ENCODE measurements at regions not wholly inside any gene's neighbourhood (a gene's known extent, or its start where the extent isn't known, plus 50 kb on each side); places are given as distances from the start of the nearest gene placed in this dataset.

- H3K4me3 ChIP-seq (ENCODE audit: low read depth, low read length): no peak overlapping the region
- Mint-ChIP-seq H3K9me3 (no peaks in the 10 kb centered on the region), H3K4me3 (no peak overlapping the region), H3K36me3 (no peaks in the 10 kb centered on the region), H3K27ac (no peak overlapping the region), H3K27me3 (peaks cover 14% of the 10 kb centered on the region), H3K4me1 (no peaks in the 10 kb centered on the region)
- H3K27me3 ChIP-seq (ENCODE audit: control insufficient read depth, insufficient read depth, low read length): no peaks in the 10 kb centered on the region
- H3K36me3 ChIP-seq (ENCODE audit: control insufficient read depth, insufficient read depth, low read length): no peaks in the 10 kb centered on the region
- no peak overlapping the region for H3K27ac ChIP-seq (ENCODE audit: insufficient read depth, low read length, poor library complexity, severe bottlenecking)
- no peak for ATAC-seq (ENCODE audit: low read depth in 2 of 2)
- H3K4me1 ChIP-seq (ENCODE audit: control insufficient read depth, insufficient read depth, low read length, poor library complexity, severe bottlenecking): no peaks in the 10 kb centered on the region
- DNase-seq: no peak
- H3K9me3 ChIP-seq (ENCODE audit: control insufficient read depth in 2 of 2, low read length in 2 of 2): no peaks in the 10 kb centered on the region
These were observed 55.2 kb downstream of the RPL22L1 start for GRCh38 chr3:170814822-170815221.

DNA sequence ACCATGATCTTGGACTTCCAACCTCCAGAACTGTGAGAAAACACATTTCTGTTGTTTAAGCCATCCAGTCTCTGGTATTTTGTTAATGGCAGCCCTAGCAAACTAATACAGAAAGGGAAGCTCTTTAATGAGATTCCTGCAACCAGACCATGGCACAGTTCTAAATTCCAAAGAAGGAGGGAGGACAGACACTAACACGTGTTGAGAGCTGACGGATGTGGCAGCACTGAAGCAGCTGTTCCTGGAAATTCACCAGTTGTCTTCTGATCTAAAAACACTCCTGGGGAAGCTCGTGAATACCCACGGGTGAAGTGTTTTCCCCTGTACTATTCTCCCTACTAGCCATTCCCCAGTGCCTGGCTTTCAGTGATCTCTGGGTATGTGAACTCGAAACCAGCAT lies 56.7 kb downstream of the RPL22L1 start:
- ATAC-seq (ENCODE audit: low read depth in 2 of 2): no peak
- H3K4me1 Mint-ChIP-seq: no peaks in the 10 kb centered on the region
- H3K4me3 Mint-ChIP-seq: no peak overlapping the region

DNA sequence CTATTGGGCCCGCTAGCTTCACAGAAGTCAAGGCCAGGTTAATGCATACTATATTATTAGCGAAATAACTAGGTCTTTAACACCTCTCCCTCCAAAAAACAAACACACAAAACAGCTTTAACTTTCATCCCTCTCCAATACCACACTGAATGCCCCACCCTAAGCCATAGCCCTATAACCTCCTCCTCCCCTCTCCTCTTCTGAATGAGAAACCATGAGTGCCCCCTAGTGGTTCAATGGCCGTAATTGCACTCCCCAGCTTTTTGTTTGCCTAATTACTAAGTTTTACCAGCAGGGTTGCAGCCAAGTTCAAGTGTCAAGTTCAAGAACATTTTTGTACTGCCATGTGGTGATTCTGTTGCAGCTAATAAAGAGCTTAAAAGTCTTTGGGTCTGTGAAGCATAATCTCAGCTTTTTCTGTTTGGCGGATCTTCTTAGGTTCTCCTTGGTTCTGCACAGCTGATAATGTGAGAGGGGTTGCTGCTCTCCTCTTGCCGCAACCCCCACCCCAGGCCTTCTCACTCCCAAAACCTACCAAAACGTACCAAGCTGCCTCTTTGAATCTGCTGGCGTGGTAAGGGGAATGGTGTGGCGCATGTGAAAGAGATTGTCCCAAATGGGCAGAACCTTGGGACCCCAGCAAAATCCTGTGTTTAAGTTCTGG lies 57.9 kb downstream of the RPL22L1 start:
- Histone ChIP-seq H3K4me1 (ENCODE audit: control insufficient read depth, insufficient read depth, low read length, poor library complexity, severe bottlenecking) (no peaks in the 10 kb centered on the region), H3K27ac (ENCODE audit: insufficient read depth, low read length, poor library complexity, severe bottlenecking) (no peak overlapping the region), H3K4me3 (ENCODE audit: low read depth, low read length) (no peak overlapping the region), H3K9me3 (ENCODE audit: control insufficient read depth in 2 of 2, low read length in 2 of 2) (no peaks in the 10 kb centered on the region), H3K27me3 (ENCODE audit: control insufficient read depth, insufficient read depth, low read length) (no peaks in the 10 kb centered on the region), H3K36me3 (ENCODE audit: control insufficient read depth, insufficient read depth, low read length) (no peaks in the 10 kb centered on the region)
- H3K4me3 Mint-ChIP-seq: no peak overlapping the region
- no peaks in the 10 kb centered on the region for H3K36me3 Mint-ChIP-seq
- H3K27ac Mint-ChIP-seq: peak overlapping the region in 1 of 3 donors; percentile 53
- DNase-seq (peak; percentile 40 to 82 (median 69)), ATAC-seq (ENCODE audit: low read depth in 2 of 2) (peak; percentile 73)
- peaks cover 14% of the 10 kb centered on the region for H3K27me3 Mint-ChIP-seq
- H3K4me1 Mint-ChIP-seq: no peaks in the 10 kb centered on the region
- no peaks in the 10 kb centered on the region for H3K9me3 Mint-ChIP-seq

More for the DNA sequence above, 56.7 kb downstream of the RPL22L1 start:
- H3K9me3 ChIP-seq (ENCODE audit: control insufficient read depth in 2 of 2, low read length in 2 of 2): no peaks in the 10 kb centered on the region
- no peaks in the 10 kb centered on the region for H3K9me3 Mint-ChIP-seq
- H3K27me3 Mint-ChIP-seq: peaks cover 13% of the 10 kb centered on the region
- no peak overlapping the region for H3K4me3 ChIP-seq (ENCODE audit: low read depth, low read length)
- H3K4me1 ChIP-seq (ENCODE audit: control insufficient read depth, insufficient read depth, low read length, poor library complexity, severe bottlenecking): no peaks in the 10 kb centered on the region
- no peaks in the 10 kb centered on the region for H3K27me3 ChIP-seq (ENCODE audit: control insufficient read depth, insufficient read depth, low read length)
- no peak overlapping the region for H3K27ac Mint-ChIP-seq
- H3K36me3 ChIP-seq (ENCODE audit: control insufficient read depth, insufficient read depth, low read length): no peaks in the 10 kb centered on the region
- no peaks in the 10 kb centered on the region for H3K36me3 Mint-ChIP-seq
- no peak overlapping the region for H3K27ac ChIP-seq (ENCODE audit: insufficient read depth, low read length, poor library complexity, severe bottlenecking)
- DNase-seq: no peak

DNA sequence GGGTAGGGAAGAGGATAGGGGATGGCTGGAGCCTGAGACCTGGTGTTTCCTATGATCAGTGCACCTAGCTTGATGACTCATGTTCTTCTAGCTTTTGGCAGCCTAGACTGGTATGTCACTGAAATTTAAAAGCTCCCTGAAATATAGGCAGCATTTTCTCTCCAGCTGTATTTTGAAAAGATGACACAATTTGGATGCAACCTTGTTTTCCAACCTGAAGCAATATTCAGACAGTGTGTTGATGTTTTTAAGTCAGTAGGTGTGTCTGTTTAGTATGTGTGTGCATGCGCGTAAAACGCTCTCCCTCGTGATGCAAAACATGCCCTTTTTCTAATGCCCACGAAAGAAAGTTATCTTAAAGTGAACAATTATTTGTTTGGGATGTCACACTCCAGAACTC lies 58.5 kb downstream of the RPL22L1 start:
- no peaks in the 10 kb centered on the region for H3K36me3 ChIP-seq (ENCODE audit: control insufficient read depth, insufficient read depth, low read length)
- Mint-ChIP-seq H3K27me3 (peaks cover 19% of the 10 kb centered on the region), H3K9me3 (no peaks in the 10 kb centered on the region), H3K4me3 (no peak overlapping the region), H3K36me3 (no peaks in the 10 kb centered on the region), H3K4me1 (no peaks in the 10 kb centered on the region), H3K27ac (no peak overlapping the region)
- H3K27me3 ChIP-seq (ENCODE audit: control insufficient read depth, insufficient read depth, low read length): no peaks in the 10 kb centered on the region
- DNase-seq (no peak), ATAC-seq (ENCODE audit: low read depth in 2 of 2) (no peak)
- H3K9me3 ChIP-seq (ENCODE audit: control insufficient read depth in 2 of 2, low read length in 2 of 2): no peaks in the 10 kb centered on the region
- H3K4me3 ChIP-seq (ENCODE audit: low read depth, low read length): no peak overlapping the region
- H3K27ac ChIP-seq (ENCODE audit: insufficient read depth, low read length, poor library complexity, severe bottlenecking): no peak overlapping the region
- H3K4me1 ChIP-seq (ENCODE audit: control insufficient read depth, insufficient read depth, low read length, poor library complexity, severe bottlenecking): no peaks in the 10 kb centered on the region

DNA sequence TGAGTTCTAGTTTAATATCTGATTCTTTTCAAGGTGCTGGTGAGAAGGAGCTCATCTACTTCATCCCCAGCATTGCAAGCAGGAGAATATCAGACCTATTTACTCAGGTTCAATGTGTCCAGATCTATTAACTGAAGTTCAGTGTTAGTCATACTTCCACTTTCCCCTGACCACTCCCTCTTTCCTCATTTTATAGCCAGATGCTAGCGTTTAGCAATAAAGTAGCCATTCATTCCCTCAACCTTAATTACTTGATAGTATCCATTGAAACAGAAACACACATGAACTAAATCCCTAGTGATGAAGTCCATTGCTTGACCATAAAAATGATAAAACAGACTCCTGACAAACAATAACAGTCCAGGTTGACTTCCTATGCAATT lies 60.0 kb downstream of the RPL22L1 start:
- Histone ChIP-seq H3K4me1 (ENCODE audit: control insufficient read depth, insufficient read depth, low read length, poor library complexity, severe bottlenecking) (no peaks in the 10 kb centered on the region), H3K4me3 (ENCODE audit: low read depth, low read length) (no peak overlapping the region), H3K27me3 (ENCODE audit: control insufficient read depth, insufficient read depth, low read length) (no peaks in the 10 kb centered on the region), H3K27ac (ENCODE audit: insufficient read depth, low read length, poor library complexity, severe bottlenecking) (no peak overlapping the region), H3K9me3 (ENCODE audit: control insufficient read depth in 2 of 2, low read length in 2 of 2) (no peaks in the 10 kb centered on the region), H3K36me3 (ENCODE audit: control insufficient read depth, insufficient read depth, low read length) (no peaks in the 10 kb centered on the region)
- Mint-ChIP-seq H3K27ac (no peak overlapping the region), H3K36me3 (no peaks in the 10 kb centered on the region), H3K4me1 (no peaks in the 10 kb centered on the region), H3K27me3 (peaks cover 17% of the 10 kb centered on the region), H3K9me3 (no peaks in the 10 kb centered on the region), H3K4me3 (no peak overlapping the region)
- DNase-seq (no peak), ATAC-seq (ENCODE audit: low read depth in 2 of 2) (no peak)

DNA sequence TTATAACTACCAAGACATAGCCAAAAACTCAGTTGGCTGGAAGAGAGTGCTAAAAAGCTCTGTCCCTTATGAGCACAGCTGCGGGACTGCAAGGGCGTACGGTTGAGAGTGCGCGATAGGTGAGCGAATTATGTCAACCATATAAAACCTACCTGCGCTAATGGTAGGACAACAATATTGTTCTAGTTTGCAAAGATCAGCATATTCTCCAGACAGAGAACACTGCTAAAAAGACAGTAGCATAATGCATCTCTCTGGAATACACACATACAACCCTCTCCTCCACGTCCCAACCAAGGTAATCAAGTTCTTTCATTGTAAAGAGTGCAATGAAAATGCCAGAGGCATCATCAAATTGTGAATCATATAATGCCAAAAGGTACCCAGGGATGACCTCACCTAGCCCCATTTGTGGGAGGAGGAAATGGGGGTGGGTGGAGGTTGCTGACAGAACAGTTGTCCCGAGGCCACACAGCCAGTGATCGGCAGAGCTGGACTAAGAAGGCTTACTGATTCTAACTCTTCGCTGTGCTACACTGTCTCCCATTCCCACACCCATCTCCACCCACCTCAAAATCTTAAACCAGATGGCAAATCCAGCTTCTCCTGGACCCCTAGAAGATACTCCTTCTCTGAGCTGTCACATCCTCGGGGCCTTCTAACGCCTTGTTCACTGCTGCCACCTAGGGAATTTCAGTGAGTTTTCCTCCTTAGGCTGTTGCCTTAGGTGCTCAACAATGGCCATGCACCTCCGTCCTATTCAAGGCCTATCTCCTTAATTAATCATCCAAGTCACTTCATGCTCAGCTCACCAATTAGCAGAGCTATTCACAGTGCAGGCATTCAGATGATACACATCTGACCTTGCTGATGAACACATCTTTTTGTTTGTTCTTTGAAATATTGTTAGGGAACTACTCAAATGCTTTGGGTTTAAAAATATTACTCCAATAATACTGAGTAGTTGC lies 60.7 kb downstream of the RPL22L1 start:
- no peaks in the 10 kb centered on the region for H3K4me1 Mint-ChIP-seq
- Histone ChIP-seq H3K4me3 (ENCODE audit: low read depth, low read length) (no peak overlapping the region), H3K36me3 (ENCODE audit: control insufficient read depth, insufficient read depth, low read length) (no peaks in the 10 kb centered on the region), H3K4me1 (ENCODE audit: control insufficient read depth, insufficient read depth, low read length, poor library complexity, severe bottlenecking) (no peaks in the 10 kb centered on the region), H3K27me3 (ENCODE audit: control insufficient read depth, insufficient read depth, low read length) (no peaks in the 10 kb centered on the region), H3K27ac (ENCODE audit: insufficient read depth, low read length, poor library complexity, severe bottlenecking) (no peak overlapping the region), H3K9me3 (ENCODE audit: control insufficient read depth in 2 of 2, low read length in 2 of 2) (no peaks in the 10 kb centered on the region)
- peaks cover 10% of the 10 kb centered on the region for H3K27me3 Mint-ChIP-seq
- no peak overlapping the region for H3K27ac Mint-ChIP-seq
- H3K9me3 Mint-ChIP-seq: no peaks in the 10 kb centered on the region
- H3K4me3 Mint-ChIP-seq: no peak overlapping the region
- ATAC-seq (ENCODE audit: low read depth in 2 of 2): no peak
- DNase-seq: peak in 1 of 3 donors; percentile 9
- no peaks in the 10 kb centered on the region for H3K36me3 Mint-ChIP-seq

GRCh38 chr3:170808041-170808440 lies 62.0 kb downstream of the RPL22L1 start:
- H3K4me1 Mint-ChIP-seq: no peaks in the 10 kb centered on the region
- no peak for DNase-seq
- no peak overlapping the region for H3K4me3 Mint-ChIP-seq
- no peaks in the 10 kb centered on the region for H3K36me3 Mint-ChIP-seq
- H3K27ac Mint-ChIP-seq: no peak overlapping the region
- Histone ChIP-seq H3K27ac (ENCODE audit: insufficient read depth, low read length, poor library complexity, severe bottlenecking) (no peak overlapping the region), H3K4me1 (ENCODE audit: control insufficient read depth, insufficient read depth, low read length, poor library complexity, severe bottlenecking) (no peaks in the 10 kb centered on the region), H3K27me3 (ENCODE audit: control insufficient read depth, insufficient read depth, low read length) (peaks cover 1% of the 10 kb centered on the region), H3K36me3 (ENCODE audit: control insufficient read depth, insufficient read depth, low read length) (no peaks in the 10 kb centered on the region), H3K4me3 (ENCODE audit: low read depth, low read length) (no peak overlapping the region), H3K9me3 (ENCODE audit: control insufficient read depth in 2 of 2, low read length in 2 of 2) (no peaks in the 10 kb centered on the region)
- peaks cover 10% of the 10 kb centered on the region for H3K27me3 Mint-ChIP-seq
- H3K9me3 Mint-ChIP-seq: no peaks in the 10 kb centered on the region
- no peak for ATAC-seq (ENCODE audit: low read depth in 2 of 2)

Measured in CD4-positive, CD25-positive, alpha-beta regulatory T cell (primary cell).